Stomach smooth muscle (tissue), 2 donors: ENCODE measurements at regions not wholly inside any gene's neighbourhood (a gene's known extent, or its start where the extent isn't known, plus 50 kb on each side); places are given as distances from the start of the nearest gene placed in this dataset.

Experiments
- H3K27ac ChIP-seq: one replicate; pipeline ENCODE4 v1.7.0; 2013; ENCODE audit warnings: mild to moderate bottlenecking, low read length, inconsistent platforms
- H3K27me3 ChIP-seq, 2 donors: one replicate each; pipeline ENCODE4 v1.7.0; 2013; ENCODE audit warnings: low read length in 2 of 2; ENCODE audit not compliant: insufficient read depth in 2 of 2, control insufficient read depth in 1 of 2
- H3K36me3 ChIP-seq, 2 donors: one replicate each; pipeline ENCODE4 v1.7.0; 2013; ENCODE audit warnings: low read length in 2 of 2; ENCODE audit not compliant: control insufficient read depth in 2 of 2, insufficient read depth in 2 of 2
- H3K4me1 ChIP-seq: one replicate; pipeline ENCODE4 v1.7.0; 2013; ENCODE audit warnings: low read length; ENCODE audit not compliant: control insufficient read depth, insufficient read depth
- H3K4me3 ChIP-seq, 2 donors: one replicate each; pipeline ENCODE4 v1.7.0; 2013; ENCODE audit warnings: low read length in 2 of 2
- H3K9ac ChIP-seq, 2 donors: one replicate each; pipeline ENCODE4 v1.7.0; 2013; ENCODE audit warnings: low read length in 2 of 2, mild to moderate bottlenecking in 1 of 2
- H3K9me3 ChIP-seq, 2 donors: one replicate each; pipeline ENCODE4 v1.7.0; 2013; ENCODE audit warnings: low read length in 2 of 2; ENCODE audit not compliant: control insufficient read depth in 2 of 2
- donor health status: healthy.
- donor health status: Pancreatic carcinoma.

DNA sequence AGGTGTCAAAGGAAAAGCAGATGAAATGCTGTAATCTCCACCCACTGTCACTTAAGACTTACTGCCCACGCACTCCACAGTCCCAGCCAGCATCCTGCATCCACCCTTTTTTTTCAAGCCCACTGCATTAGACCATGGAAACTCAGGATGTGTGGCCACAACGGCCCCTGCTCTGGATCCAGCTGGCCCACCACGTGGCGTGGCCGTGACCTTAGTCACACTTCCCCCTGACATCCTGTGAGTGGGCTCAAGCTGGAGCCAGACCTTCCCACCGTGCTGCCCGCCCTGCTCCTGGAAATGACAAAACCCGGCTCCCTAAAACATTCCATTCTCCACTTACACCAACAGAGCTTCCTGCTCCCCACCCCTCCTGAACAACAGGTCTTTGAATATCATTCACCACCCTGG is 588.3 kb upstream of the DIPK2B start:
- no peaks in the 10 kb centered on the region for H3K9me3 ChIP-seq
- no peaks in the 10 kb centered on the region for H3K36me3 ChIP-seq
- no peak overlapping the region for H3K4me3 ChIP-seq
- H3K9ac ChIP-seq, result no peak overlapping the region
- no peaks in the 10 kb centered on the region for H3K4me1 ChIP-seq
- no peak overlapping the region for H3K27ac ChIP-seq
- peaks cover 0 to 3% of the 10 kb centered on the region in 2 donors for H3K27me3 ChIP-seq

DNA sequence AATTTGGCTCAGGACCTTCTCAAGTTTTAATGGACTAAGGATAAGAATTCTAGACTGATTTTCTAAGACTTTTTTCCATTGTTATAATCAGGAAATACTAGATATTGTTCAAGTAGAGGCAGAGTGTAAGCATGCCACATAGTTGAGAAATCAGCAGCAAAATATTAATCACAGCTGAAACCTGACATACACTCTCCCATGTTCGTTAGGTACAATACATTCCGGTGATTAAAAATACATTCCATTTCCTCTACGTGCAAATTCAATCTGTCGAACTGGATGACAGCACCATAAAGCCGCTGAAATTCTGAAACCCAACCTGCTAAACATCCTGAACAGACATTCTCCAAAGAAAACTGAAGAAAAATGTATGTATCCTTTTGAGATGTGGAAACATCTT is 587.6 kb upstream of the DIPK2B start:
- peaks cover 0 to 3% of the 10 kb centered on the region in 2 donors for H3K27me3 ChIP-seq
- H3K4me3 ChIP-seq, result no peak overlapping the region
- no peaks in the 10 kb centered on the region for H3K4me1 ChIP-seq
- H3K27ac ChIP-seq, result no peak overlapping the region
- H3K36me3 ChIP-seq, result no peaks in the 10 kb centered on the region
- no peaks in the 10 kb centered on the region for H3K9me3 ChIP-seq
- H3K9ac ChIP-seq, result no peak overlapping the region

DNA sequence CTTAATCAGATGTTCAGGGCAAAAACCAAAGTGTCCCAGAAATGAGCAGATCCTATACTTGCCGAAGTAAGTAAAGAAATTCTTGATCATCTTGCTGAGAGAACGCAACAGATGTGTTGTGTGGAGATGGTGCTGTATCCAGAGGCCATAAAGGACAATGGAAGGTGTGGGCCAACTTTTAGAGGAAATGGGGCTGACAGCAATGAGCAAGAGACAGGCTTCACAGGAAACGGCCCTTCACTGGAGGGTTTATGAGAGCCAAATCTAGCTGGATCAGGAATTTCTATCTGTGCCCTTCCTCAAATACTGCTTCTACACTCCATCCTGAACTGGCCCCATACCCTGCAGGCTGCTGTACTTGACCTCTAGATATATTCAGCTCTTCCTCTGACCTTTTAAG is 583.9 kb upstream of the DIPK2B start:
- no peak overlapping the region for H3K9ac ChIP-seq
- H3K9me3 ChIP-seq, result no peaks in the 10 kb centered on the region
- H3K36me3 ChIP-seq, result no peaks in the 10 kb centered on the region
- H3K4me1 ChIP-seq, result no peaks in the 10 kb centered on the region
- H3K4me3 ChIP-seq, result no peak overlapping the region
- H3K27ac ChIP-seq, result no peak overlapping the region
- peaks cover 0 to 9% of the 10 kb centered on the region in 2 donors for H3K27me3 ChIP-seq

- no peak overlapping the region for H3K27ac ChIP-seq
- H3K27me3 ChIP-seq, result peaks cover 0 to 9% of the 10 kb centered on the region in 2 donors
- H3K4me1 ChIP-seq, result no peaks in the 10 kb centered on the region
- no peak overlapping the region for H3K9ac ChIP-seq
- no peaks in the 10 kb centered on the region for H3K36me3 ChIP-seq
- no peak overlapping the region for H3K4me3 ChIP-seq
- H3K9me3 ChIP-seq, result no peaks in the 10 kb centered on the region
Observed at GRCh38 chrX:45783002-45783401, 582.3 kb upstream of the DIPK2B start.

DNA sequence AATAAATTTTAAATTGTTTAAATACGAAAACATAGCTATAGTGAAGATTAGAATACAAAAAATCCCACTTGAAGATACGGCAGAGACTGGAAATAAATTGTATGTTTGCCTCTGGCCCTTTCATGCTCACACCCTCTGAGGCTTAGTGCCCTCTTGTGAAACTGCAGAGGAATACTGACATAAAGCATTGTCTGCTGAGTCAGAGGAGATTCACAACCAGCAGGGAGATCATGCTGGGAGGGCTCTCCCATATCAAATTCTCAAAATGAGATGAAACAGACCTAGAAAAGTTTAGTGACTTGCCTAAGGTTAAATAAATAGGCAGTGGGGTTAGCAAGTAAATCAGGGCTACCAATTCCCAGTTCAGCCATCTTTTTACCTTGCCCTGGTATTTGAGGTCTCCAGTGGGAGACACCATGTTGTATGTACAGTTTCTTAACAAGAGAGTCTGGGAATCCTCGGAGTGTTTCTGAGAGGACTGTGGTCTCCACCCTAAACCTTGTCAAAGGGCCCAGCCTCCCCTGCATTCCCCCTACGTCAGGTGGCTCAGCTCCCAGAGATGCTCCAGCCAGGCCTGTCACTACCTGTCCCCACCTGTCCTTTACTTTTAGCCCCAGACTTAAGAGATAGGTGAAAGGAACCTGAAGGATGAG is 581.4 kb upstream of the DIPK2B start:
- Histone ChIP-seq H3K9ac (no peak overlapping the region), H3K27ac (no peak overlapping the region), H3K4me3 (no peak overlapping the region), H3K9me3 (no peaks in the 10 kb centered on the region), H3K27me3 (peaks cover 0 to 9% of the 10 kb centered on the region in 2 donors), H3K36me3 (no peaks in the 10 kb centered on the region), H3K4me1 (no peaks in the 10 kb centered on the region)

DNA sequence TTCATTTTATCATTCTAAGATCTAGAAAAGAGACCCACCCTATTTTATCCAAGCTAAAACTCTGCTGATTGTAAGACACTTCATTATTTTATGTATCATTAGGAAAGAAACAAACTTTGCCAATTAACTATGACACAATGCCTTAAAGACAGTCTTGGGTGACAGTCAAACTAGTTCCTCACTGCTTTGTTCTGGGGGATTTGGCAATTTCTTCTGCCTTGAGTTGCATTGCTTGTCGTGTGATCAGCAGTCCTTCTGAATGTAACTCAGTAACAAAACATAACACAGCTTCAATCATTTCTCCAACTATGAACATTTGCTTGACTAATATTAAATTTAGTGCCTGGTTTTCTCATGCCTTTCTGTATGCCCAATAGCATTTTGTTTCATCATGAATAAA is 577.9 kb upstream of the DIPK2B start:
- Histone ChIP-seq H3K36me3 (no peaks in the 10 kb centered on the region), H3K4me3 (no peak overlapping the region), H3K4me1 (no peaks in the 10 kb centered on the region), H3K27me3 (peaks cover 0 to 5% of the 10 kb centered on the region in 2 donors), H3K27ac (no peak overlapping the region), H3K9me3 (no peaks in the 10 kb centered on the region), H3K9ac (no peak overlapping the region)

DNA sequence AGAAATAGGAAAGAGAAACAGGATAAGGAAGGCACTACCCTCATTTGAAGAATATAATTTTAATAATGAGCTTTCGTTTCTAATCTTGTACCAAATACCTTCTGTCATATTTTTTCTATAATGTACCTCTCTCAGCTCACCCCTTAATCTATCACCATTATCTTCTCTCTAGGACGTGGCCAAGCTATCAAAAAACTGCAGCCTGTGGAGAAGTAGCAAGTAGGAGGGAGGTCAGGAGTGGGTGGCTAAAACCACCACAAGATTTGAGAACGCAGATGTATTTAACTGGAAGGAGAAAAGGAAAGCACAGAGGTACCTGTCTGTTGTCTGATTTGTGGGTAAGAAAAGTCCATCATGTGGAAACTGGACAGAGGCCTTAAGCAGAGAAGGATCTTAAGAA is 576.7 kb upstream of the DIPK2B start:
- Histone ChIP-seq H3K9me3 (no peaks in the 10 kb centered on the region), H3K9ac (no peak overlapping the region), H3K4me1 (no peaks in the 10 kb centered on the region), H3K36me3 (no peaks in the 10 kb centered on the region), H3K27me3 (peaks cover 0 to 5% of the 10 kb centered on the region in 2 donors), H3K4me3 (no peak overlapping the region), H3K27ac (no peak overlapping the region)

GRCh38 chrX:45775468-45775867 is 574.8 kb upstream of the DIPK2B start:
- Histone ChIP-seq H3K4me1 (no peaks in the 10 kb centered on the region), H3K27me3 (peaks cover 0 to 2% of the 10 kb centered on the region in 2 donors), H3K36me3 (no peaks in the 10 kb centered on the region), H3K9me3 (no peaks in the 10 kb centered on the region), H3K27ac (no peak overlapping the region), H3K4me3 (no peak overlapping the region), H3K9ac (no peak overlapping the region)

DNA sequence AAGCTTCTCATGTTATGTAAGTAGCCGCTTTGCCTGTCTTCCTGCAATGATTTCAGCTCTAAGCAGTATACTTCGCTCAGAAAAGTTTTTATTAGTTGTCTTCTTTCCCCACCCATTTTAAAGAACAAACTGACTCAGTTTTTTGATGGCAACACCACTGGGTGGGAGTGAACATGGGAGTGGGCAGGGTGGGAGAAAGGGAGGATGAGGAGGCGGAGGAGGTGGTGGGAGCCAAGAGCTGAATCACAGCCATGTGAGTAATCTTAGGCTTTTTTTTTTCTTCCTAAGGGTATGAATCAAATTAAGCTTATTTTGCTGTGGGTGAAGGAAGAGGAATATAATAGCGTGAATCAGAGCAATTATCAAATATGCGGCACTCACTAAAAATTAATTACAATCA is 574.3 kb upstream of the DIPK2B start:
- H3K4me1 ChIP-seq, result no peaks in the 10 kb centered on the region
- H3K27ac ChIP-seq, result no peak overlapping the region
- H3K27me3 ChIP-seq, result no peaks in the 10 kb centered on the region
- no peak overlapping the region for H3K4me3 ChIP-seq
- no peaks in the 10 kb centered on the region for H3K36me3 ChIP-seq
- no peaks in the 10 kb centered on the region for H3K9me3 ChIP-seq
- no peak overlapping the region for H3K9ac ChIP-seq

DNA sequence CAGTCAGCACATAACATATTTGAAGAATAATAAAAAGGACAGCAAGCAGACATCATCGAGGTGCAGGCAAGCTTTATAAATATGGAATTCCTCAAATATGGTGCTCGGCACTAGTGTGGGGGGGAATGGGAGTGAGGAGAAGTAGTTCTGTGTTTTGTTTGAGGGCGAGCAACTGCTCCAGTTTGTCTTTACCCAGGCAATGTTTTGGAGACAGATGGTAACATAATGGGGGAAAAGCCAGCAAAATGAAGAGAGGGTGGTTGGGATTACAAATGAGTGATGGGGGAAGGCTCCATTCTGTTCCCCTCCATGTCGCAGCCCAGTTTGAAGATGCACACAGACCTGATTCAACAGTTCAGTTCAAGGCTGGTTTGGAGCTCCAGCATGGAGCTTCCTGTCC is 572.9 kb upstream of the DIPK2B start:
- Histone ChIP-seq H3K9me3 (no peaks in the 10 kb centered on the region), H3K4me1 (no peaks in the 10 kb centered on the region), H3K9ac (no peak overlapping the region), H3K27ac (no peak overlapping the region), H3K27me3 (no peaks in the 10 kb centered on the region), H3K36me3 (no peaks in the 10 kb centered on the region), H3K4me3 (no peak overlapping the region)

GRCh38 chrX:45771560-45772340 is 571.1 kb upstream of the DIPK2B start:
- Histone ChIP-seq H3K27me3 (no peaks in the 10 kb centered on the region), H3K9me3 (no peaks in the 10 kb centered on the region), H3K36me3 (no peaks in the 10 kb centered on the region), H3K27ac (no peak overlapping the region), H3K4me3 (no peak overlapping the region), H3K9ac (no peak overlapping the region), H3K4me1 (no peaks in the 10 kb centered on the region)
